ENCODE measurements at regions not wholly inside any gene's neighbourhood (a gene's known extent, or its start where the extent isn't known, plus 50 kb on each side); places are given as distances from the start of the nearest gene placed in this dataset.
"Not testable (repeated sequence)": the region's sequence is repeated elsewhere in the genome, so short reads cannot be mapped to it uniquely, and the experiment has no call there.

DNA sequence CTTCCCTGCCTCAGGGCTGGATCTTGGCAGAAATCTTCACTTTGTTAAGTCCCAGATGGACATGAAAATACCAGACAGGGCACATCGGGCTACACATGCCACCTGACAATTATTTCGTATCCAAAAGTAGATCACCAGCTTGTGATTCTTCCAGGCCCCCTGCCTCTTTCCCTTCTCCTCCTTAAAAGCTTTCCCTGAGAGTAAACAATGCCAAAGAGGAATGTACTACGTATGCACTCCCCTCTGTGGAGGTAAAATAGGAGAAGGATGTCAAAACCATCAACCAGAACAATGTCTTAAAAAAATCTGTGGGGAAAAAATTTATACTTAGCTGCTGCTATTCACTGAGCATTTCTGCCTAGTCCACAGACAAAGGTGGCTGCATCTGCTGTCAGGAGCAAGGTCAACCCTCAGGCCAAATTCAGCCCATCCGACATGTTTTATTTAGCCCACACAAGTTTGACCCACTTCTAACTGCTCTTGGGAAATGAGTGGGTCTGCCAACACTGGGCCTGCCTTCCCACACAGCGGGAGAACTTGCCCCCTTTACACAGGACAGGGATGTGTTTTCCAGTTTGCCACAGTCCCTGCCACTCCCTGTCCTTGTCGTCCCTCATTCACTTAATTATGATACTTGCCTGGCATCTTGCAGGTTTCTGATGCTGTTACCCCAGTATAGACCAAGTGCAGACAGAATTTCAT, 165.8 kb upstream of the NBPF9 start:
- not testable (repeated sequence) for ATAC-seq

DNA sequence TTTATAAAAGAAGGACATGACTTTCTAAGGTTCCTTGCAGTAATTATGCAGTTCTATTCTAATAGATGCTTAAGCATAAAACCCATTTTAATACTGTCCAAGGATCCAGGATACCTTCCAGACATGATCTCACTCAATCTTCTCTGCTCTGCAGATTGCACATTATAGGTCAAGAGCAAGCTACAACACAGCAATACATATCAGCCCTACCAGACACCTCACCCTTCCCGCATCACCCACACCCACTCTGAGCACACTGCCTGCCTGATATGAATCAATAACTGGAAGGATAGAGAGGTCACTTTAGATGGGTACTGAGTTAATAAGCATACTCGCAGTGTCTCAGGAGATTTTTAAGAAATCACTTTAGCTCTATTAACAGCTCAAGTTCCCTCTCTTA, 166.5 kb upstream of the NBPF9 start:
- not testable (repeated sequence) for H3K4me1 ChIP-seq (ENCODE audit: control insufficient read depth, insufficient read depth, low read length); H3K36me3 ChIP-seq (ENCODE audit: control insufficient read depth in 2 of 2, insufficient read depth in 2 of 2, low read length in 1 of 2)

More for the DNA sequence above, 165.8 kb upstream of the NBPF9 start:
- H3K4me1 ChIP-seq (ENCODE audit: control insufficient read depth, insufficient read depth, low read length); in situ Hi-C loops (cut with MboI); H2AFZ ChIP-seq (ENCODE audit: control insufficient read depth, low read depth, low read length); POLR2A ChIA-PET; H3K4me3 ChIP-seq; intact Hi-C loops (cut with micrococcal nuclease; ENCODE audit: unreplicated experiment); SMC1A ChIA-PET (ENCODE audit: uncharacterized antibody, unreplicated experiment); CTCF ChIA-PET; DNase-seq (ENCODE audit: low read depth, low spot score); H3K27me3 ChIP-seq (replicated peaks in 1 of 2; ENCODE audit: control insufficient read depth in 2 of 2, insufficient read depth in 2 of 2, low read length in 1 of 2); FAIRE-seq; H3K9me3 ChIP-seq (replicated peaks; ENCODE audit: control insufficient read depth, insufficient read depth, low read length); H4K20me1 ChIP-seq (ENCODE audit: control insufficient read depth, insufficient read depth); H3K4me2 ChIP-seq (ENCODE audit: control insufficient read depth, insufficient read depth); H3K27ac ChIP-seq (ENCODE audit: control insufficient read depth, insufficient read depth); BruUV-seq (replicated peaks); H3K36me3 ChIP-seq (ENCODE audit: control insufficient read depth in 2 of 2, insufficient read depth in 2 of 2, low read length in 1 of 2); RAD21 ChIA-PET (ENCODE audit: unreplicated experiment); H3K79me2 ChIP-seq (ENCODE audit: control insufficient read depth, insufficient read depth, low read length); H3K9ac ChIP-seq (ENCODE audit: control insufficient read depth, insufficient read depth, low read length): not testable (repeated sequence)
- no CpG with 5 or more reads among the region's 6 CpGs for WGBS (ENCODE audit: insufficient coverage, insufficient replicate concordance, low lambda C conversion rate, missing lambda C conversion rate)

DNA sequence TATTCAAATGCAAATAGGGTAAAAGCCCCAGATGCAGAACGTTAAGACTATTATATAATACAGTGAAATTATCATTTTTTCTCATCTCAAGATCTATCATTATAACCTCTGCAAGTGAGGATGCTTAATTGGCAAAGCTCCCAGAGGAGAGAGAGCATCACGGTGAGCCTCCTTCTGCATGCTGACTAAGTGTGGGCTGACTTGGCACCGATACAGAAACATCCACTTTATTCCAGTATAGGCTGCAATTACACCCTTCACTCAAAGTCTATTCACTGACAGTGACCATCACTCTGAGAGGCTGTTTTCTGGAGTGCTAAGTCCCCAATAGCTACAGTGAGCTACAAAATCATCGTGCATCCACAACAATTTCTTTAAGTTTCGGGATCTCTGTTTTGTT, 171.1 kb upstream of the NBPF9 start:
- SMC1A ChIA-PET (ENCODE audit: uncharacterized antibody, unreplicated experiment); POLR2A ChIA-PET: not testable (repeated sequence)

More for the DNA sequence above, 166.5 kb upstream of the NBPF9 start:
- CTCF ChIA-PET; H3K27me3 ChIP-seq (replicated peaks in 1 of 2; ENCODE audit: control insufficient read depth in 2 of 2, insufficient read depth in 2 of 2, low read length in 1 of 2); POLR2A ChIA-PET; BruUV-seq (replicated peaks); H3K9me3 ChIP-seq (replicated peaks; ENCODE audit: control insufficient read depth, insufficient read depth, low read length); H3K9ac ChIP-seq (ENCODE audit: control insufficient read depth, insufficient read depth, low read length); H3K27ac ChIP-seq (ENCODE audit: control insufficient read depth, insufficient read depth); H3K4me2 ChIP-seq (ENCODE audit: control insufficient read depth, insufficient read depth); in situ Hi-C loops (cut with MboI); ATAC-seq; H4K20me1 ChIP-seq (ENCODE audit: control insufficient read depth, insufficient read depth); FAIRE-seq; H3K79me2 ChIP-seq (ENCODE audit: control insufficient read depth, insufficient read depth, low read length); SMC1A ChIA-PET (ENCODE audit: uncharacterized antibody, unreplicated experiment); RAD21 ChIA-PET (ENCODE audit: unreplicated experiment); H3K4me3 ChIP-seq; DNase-seq (ENCODE audit: low read depth, low spot score); intact Hi-C loops (cut with micrococcal nuclease; ENCODE audit: unreplicated experiment); H2AFZ ChIP-seq (ENCODE audit: control insufficient read depth, low read depth, low read length): not testable (repeated sequence)
- WGBS (ENCODE audit: insufficient coverage, insufficient replicate concordance, low lambda C conversion rate, missing lambda C conversion rate), result no CpG with 5 or more reads among the region's 2 CpGs

DNA sequence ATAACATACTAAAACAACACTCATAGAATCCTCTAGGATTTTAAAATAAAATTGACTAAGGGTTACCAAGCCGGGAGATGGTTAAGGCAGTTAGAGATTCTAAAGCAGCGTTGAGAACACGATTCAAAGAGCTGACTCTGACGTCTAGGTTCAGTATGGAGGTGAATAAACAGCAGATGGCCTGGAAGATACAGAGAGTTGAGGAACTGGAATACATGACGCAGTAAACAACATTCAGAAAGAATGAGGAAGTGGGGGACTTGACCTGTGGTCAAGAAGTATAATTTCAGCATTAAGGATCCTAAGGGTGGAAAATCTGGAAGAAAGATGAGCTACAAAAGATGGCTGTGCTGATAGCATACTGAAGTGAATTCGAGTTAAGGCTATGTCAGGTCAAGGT, 172.5 kb upstream of the NBPF9 start:
- H3K36me3 ChIP-seq (ENCODE audit: control insufficient read depth in 2 of 2, insufficient read depth in 2 of 2, low read length in 1 of 2); RAD21 ChIA-PET (ENCODE audit: unreplicated experiment); H3K4me1 ChIP-seq (ENCODE audit: control insufficient read depth, insufficient read depth, low read length); H3K4me2 ChIP-seq (ENCODE audit: control insufficient read depth, insufficient read depth); H3K27me3 ChIP-seq (replicated peaks in 1 of 2; ENCODE audit: control insufficient read depth in 2 of 2, insufficient read depth in 2 of 2, low read length in 1 of 2); H3K4me3 ChIP-seq; H4K20me1 ChIP-seq (ENCODE audit: control insufficient read depth, insufficient read depth); H3K9me3 ChIP-seq (replicated peaks; ENCODE audit: control insufficient read depth, insufficient read depth, low read length); POLR2A ChIA-PET; DNase-seq (ENCODE audit: low read depth, low spot score); intact Hi-C loops (cut with micrococcal nuclease; ENCODE audit: unreplicated experiment); in situ Hi-C loops (cut with MboI); H3K27ac ChIP-seq (ENCODE audit: control insufficient read depth, insufficient read depth); FAIRE-seq; ATAC-seq; BruUV-seq (replicated peaks); H2AFZ ChIP-seq (ENCODE audit: control insufficient read depth, low read depth, low read length); H3K9ac ChIP-seq (ENCODE audit: control insufficient read depth, insufficient read depth, low read length); CTCF ChIA-PET; H3K79me2 ChIP-seq (ENCODE audit: control insufficient read depth, insufficient read depth, low read length); SMC1A ChIA-PET (ENCODE audit: uncharacterized antibody, unreplicated experiment): not testable (repeated sequence)
- WGBS (ENCODE audit: insufficient coverage, insufficient replicate concordance, low lambda C conversion rate, missing lambda C conversion rate), result no CpG with 5 or more reads among the region's 6 CpGs

More for the DNA sequence above, 171.1 kb upstream of the NBPF9 start:
- H3K36me3 ChIP-seq (ENCODE audit: control insufficient read depth in 2 of 2, insufficient read depth in 2 of 2, low read length in 1 of 2); H3K4me2 ChIP-seq (ENCODE audit: control insufficient read depth, insufficient read depth); DNase-seq (ENCODE audit: low read depth, low spot score); H3K27me3 ChIP-seq (replicated peaks in 1 of 2; ENCODE audit: control insufficient read depth in 2 of 2, insufficient read depth in 2 of 2, low read length in 1 of 2); in situ Hi-C loops (cut with MboI); H3K9me3 ChIP-seq (replicated peaks; ENCODE audit: control insufficient read depth, insufficient read depth, low read length); RAD21 ChIA-PET (ENCODE audit: unreplicated experiment); H3K4me3 ChIP-seq; H2AFZ ChIP-seq (ENCODE audit: control insufficient read depth, low read depth, low read length); intact Hi-C loops (cut with micrococcal nuclease; ENCODE audit: unreplicated experiment); CTCF ChIA-PET; H3K27ac ChIP-seq (ENCODE audit: control insufficient read depth, insufficient read depth); H3K79me2 ChIP-seq (ENCODE audit: control insufficient read depth, insufficient read depth, low read length); H4K20me1 ChIP-seq (ENCODE audit: control insufficient read depth, insufficient read depth); H3K9ac ChIP-seq (ENCODE audit: control insufficient read depth, insufficient read depth, low read length); BruUV-seq (replicated peaks); FAIRE-seq; ATAC-seq; H3K4me1 ChIP-seq (ENCODE audit: control insufficient read depth, insufficient read depth, low read length): not testable (repeated sequence)
- 100% methylated on average over 2 of the region's 5 CpGs for WGBS (ENCODE audit: insufficient coverage, insufficient replicate concordance, low lambda C conversion rate, missing lambda C conversion rate)

All from GM12878 (cell line).